Amygdala (tissue), 56 donors: ENCODE measurements at regions not wholly inside any gene's neighbourhood (a gene's known extent, or its start where the extent isn't known, plus 50 kb on each side); places are given as distances from the start of the nearest gene placed in this dataset.

Source experiments
- DNase-seq, 56 donors: peaks; one replicate each; lab custom pipeline; 2025; lab: John Stamatoyannopoulos, UW

DNA sequence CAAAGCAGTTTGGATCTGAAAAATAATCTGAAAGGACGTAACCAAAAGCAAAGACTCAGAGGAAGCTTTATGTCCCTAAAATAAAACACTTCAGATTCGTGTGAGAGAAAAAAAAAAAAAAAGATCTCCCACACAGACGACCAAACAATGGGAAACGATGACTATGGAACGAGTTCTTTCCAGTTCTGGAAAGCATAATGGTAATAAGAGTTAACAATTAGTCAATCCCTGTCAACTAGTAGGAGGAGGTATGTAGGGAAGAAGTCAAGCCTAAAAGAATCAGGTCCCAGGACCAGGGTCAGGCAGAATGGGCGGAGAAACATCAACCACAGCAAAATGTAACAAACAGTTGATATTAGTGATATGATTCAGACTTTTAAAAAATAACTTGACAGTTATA is 170.3 kb upstream of the SETBP1 start:
- DNase-seq: no peak

DNA sequence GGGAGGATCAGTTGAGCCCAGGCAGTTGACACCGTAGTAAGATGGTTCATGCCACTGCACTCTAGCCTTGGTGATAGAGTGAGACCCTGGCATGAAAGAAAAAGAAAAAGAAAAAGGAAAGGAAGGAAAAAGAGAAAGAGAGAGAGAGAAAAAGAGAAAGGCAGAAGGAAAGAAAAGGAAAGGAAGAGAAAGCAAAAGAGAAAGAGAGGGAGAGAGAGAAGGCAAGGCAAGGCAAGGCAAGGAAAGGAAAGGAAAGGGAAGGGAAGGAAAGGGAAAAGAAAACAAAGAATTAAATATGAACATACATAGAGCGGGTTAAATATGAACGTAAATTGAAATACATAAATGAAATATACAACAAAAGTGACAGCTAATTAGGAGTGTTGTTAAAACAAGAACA is 167.5 kb upstream of the SETBP1 start:
- no peak for DNase-seq

DNA sequence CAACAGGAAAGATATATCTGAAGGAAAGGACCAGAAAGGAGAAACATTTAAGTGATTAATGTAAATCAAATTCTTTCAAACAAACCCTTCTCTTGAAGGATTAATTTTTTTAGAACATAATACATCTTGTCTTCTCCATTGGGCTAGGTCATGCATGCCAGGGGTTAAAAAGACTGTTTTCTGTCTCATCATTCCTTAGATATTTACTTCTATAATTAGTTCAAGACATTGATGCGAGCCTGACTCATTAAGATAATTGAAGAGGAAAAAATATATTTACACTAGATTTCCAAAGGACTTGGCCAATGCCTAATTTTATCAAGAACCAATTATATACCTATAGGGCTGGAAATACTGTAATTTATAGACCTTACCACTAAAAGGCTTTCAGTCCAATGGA is 166.6 kb upstream of the SETBP1 start:
- DNase-seq: no peak

DNA sequence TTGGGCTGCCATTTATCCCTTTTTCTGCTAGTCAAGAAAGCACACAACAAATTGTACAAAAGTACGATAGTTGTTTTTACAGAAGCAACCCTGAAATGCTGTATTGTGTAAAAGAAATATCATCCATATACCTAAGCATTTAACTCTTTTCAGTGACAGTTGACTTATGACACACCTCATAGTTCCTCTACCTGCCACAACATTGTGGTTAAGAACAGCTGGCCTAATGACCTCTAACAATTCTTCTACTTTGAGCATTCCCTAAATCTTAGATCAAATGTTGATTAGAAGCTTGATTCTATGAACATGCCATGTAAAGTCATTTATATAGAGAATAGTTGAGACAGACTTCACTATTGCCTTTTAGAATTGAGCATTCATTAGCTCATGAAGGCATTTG is 165.9 kb upstream of the SETBP1 start:
- DNase-seq: no peak

DNA sequence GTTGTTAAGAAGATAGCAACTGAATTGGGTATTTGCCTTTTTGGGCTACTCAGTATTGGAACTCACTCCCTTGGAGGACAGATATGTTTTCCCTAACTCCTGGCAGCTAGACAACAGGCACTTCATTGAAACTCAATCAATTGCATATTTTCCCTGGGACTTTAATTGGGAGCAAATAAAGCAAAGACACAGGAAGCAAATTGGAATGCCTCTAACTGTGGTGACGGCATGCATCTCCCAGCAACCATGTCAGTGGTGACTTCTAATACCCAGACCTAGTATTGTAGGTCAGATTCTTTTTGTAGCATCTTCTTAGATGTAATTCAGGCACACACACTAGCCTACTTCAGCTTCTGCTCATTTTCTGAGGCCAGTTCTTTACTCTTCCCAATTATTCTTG is 164.2 kb upstream of the SETBP1 start:
- DNase-seq: peak in 2 of 56 donors; percentile 3 to 14

DNA sequence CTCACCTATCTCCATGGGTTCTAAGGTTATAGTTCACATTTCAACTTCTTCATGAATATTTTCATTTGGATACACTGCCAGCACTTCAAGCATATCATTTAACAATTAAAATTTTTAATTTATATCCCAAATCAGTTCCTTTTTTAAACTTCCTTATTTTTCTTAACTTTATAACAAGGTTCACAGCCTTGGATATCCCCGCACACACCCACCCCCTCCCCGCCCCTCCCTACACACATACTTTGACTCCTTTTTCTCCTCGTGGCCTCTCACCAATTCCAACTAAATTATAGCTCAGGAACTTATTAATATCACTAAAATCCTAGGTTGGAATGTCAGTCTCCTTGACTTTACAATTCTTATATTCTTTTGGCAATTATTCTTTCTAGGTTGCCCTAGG is 163.6 kb upstream of the SETBP1 start:
- no peak for DNase-seq

DNA sequence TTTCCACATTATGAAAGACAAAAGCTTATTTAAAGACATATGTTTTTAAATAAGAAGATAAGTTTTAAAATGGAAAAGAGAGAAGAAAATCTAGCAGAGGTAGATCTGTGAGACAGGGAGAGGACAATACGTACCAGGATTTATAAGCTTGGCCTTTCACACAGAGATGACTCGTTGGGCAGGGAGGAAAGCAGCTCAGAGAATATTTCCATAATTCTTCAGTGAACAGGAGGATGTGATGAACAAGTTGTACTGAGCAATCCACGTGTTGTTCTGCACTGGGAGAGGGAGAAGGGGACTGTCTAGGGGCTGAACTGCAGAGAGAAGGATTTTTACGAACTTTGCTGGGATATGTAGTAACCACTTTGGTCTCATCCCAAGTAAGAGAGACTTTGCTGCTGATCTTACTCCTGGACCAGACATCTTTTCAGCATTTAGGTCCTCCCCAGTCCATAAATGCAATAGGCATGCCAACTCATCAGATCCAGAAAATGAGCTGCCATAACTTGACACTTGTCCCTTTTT is 162.5 kb upstream of the SETBP1 start:
- DNase-seq: no peak

DNA sequence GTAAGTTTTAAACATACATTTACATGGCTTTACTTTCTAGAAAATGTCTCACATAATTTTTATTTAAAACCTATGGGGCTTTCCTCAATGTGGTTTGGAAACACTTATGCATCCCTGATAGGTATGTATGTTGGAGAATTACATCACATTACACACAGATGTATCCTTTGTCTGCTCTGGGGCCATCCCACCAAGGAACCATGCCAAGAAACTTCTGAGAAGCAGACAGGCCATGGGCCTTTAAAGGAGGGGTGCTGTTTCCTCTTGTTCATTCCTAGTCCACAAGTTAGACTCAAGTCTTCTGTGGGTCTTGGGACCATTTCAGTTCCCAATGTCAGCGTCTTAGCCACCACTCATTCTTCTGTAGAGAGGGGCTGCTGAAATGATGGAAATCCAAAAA is 162.0 kb upstream of the SETBP1 start:
- DNase-seq: no peak

DNA sequence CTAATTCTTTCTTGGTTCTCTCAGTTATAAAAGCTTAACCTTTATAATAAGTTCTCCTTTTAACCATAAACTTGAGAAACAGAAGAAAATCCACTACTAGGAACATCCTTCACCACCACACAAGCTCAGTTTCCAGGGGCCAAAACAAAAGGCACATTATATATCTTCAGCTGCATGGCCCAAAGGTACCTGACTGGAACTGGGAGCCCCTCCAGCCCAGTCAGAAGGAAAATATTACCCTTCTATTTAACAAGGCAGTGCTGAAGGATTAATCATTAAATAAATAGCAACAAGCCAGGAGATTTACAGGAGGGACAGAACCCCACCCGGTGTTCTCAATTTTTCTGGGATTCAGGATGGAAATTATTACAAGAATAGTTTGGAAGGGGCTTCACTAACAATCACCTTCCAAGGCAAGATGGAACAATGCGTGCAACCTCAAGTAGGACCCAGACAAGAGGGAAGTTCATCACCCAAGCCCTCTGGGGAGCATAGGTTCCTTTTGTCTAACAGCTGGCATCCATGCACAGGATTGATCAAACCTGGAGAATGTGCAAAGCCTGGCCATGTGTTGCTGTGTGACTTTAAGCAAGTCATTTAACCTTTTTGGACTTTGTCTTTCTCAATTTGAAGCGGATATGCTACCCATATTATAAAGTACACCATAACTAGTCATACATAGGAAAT is 159.6 kb upstream of the SETBP1 start:
- DNase-seq: no peak

DNA sequence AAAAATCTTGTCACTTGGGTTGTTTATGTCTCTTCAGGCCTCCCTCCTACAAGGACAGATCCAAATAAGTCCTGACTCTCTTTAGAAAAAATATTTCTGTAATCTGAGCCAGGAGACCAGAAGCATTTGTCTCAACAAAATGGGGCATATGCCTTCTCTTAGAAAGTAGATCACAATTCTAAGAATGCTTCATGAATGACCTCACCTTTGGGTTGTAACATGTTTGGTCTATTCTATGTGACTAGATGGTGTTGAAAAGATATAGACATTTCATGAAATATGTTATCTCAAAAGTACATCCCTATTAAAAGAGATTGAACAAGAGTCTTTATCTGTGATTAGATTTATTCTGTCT is 159.0 kb upstream of the SETBP1 start:
- DNase-seq: no peak

DNA sequence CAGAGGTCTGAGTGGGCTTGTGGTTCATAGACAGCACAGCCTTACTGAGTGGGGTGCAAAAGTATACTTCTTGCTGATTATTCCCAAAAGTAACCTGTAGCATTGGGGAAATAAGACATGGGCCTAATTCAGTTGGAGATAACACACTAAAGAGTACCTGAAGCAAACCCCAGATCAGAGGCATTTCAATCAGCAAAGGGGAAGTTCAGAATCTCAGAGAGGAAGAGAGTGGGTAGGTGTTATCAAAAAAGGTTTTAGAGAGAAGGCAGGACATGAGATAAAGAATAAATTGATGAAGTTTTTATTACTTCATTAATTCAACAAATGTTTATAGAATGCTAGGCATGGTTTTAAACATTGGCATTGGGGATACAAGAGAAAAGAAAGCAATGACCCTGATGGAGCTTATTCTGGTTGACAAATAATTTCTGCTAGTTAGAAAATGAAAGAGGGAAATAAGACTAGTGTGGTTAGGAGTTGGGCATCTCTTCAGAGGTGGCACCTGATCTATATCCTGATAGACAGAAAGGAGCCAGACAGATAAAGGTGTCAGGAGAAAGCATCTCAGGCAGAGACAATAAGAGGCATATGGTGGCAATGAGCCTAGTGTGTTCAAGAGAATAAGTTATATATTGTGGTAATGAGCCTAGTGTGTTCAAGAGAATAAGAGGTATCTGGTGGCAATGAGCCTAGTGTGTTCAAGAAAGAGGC is 153.8 kb upstream of the SETBP1 start:
- no peak for DNase-seq

DNA sequence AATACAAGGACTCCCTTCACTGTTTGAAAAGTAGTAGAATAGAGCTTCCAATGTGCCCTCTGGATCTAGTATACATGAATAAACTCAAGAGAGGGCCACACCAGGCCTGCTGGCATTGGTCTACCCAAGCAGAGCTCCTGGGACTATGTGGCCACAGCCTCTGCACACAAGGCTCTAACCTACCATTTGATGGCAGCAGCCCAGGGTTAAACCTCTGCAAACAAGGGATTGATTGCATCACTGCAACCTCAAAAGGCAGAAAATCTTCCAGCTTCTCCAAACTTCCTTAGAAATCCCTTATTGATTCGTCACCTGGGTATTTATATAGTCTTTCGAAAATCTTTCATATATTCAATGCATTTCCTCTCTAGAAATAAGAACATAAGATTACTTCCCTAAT is 147.6 kb upstream of the SETBP1 start:
- no peak for DNase-seq

DNA sequence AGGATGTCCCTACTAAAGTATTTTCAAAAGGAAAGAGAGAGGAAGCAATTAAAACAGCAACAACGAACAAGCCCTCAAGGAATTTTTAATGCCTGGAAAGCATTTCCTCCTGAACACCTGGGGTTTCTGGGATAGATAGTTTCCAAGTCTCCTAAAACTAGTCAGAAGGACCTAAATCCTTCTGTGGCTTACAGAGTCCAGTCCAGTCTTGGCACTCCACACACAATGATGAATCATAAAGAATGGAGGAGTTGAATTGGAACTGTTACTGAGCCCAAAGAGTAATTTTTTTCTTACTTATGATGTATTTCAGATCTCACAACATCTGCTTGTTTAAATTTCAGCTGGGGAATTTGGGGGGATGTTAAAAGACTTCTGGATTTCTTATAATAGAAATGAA is 144.6 kb upstream of the SETBP1 start:
- DNase-seq: no peak

DNA sequence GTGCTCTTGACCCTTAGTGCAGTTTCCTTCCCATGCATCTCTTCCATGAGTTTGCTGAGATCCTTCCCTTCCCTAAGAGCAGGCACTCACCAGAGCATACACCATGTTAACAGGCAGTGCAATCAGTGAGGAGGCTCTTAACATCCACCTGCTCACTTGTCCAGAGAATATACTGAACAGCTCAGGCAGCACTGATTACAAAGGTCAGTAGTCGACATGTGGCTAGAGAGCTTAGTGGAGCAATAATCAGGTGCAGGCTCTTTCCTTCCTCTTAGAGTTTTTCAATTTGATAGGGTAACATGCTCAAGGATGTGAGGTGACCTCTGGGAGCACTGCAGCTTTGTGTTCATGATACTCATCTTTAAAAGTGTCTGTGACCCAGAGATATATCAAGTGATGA is 144.1 kb upstream of the SETBP1 start:
- DNase-seq: no peak

DNA sequence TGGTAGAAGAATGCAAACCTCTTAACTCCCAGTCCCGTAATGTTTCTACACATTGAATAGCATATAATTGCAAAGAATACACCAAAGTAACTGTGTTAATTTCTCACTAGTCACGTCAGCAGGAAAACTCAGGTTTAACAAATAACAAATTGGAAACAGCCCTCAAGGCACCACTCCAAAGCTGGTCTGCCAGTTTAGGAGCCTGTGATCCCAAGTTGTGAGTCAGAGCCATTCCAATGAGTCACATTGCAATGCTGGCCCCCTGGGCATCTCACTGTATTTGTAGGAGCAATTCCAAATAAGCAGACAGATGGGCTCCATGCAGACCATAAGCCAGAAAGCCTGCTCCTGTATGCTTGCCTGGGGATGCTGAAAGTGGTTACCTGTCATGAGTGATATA is 143.2 kb upstream of the SETBP1 start:
- no peak for DNase-seq

DNA sequence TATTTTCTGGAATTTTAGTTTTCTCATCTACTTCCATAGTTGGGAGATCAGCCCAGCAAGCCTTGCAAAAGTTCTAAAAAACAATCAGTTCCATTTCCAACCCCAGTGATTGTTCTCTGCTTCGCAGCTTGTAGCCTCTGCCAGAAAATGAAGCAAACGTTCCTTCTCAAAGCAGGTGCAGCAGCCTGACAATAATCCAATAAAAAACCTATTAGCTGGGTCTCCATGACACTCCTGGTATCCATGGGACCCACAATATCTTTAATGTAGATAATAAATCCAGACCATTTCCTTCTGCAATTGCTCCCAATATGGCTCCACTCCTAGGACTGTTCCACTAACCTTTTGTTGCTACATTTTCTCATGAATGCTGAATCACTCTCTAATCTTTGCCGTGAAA is 140.8 kb upstream of the SETBP1 start:
- no peak for DNase-seq

DNA sequence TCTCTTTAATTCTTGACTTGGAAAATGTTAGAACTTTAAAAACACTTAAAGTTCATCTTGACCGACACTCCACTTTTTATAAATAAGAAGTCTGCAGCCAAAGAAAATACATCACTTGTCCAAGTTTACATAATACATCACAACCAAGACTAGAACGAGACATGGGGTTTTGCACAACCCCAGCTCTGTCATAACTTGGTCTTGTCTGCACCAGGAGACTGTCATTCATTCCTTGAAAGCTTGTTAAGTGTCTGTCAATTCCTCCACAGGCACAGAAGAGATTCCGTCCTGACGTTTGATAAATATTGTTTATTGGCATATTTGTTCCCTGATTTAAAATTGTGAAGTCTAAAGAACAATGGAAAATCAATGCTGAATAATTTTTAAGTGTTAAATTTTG is 139.5 kb upstream of the SETBP1 start:
- no peak for DNase-seq

DNA sequence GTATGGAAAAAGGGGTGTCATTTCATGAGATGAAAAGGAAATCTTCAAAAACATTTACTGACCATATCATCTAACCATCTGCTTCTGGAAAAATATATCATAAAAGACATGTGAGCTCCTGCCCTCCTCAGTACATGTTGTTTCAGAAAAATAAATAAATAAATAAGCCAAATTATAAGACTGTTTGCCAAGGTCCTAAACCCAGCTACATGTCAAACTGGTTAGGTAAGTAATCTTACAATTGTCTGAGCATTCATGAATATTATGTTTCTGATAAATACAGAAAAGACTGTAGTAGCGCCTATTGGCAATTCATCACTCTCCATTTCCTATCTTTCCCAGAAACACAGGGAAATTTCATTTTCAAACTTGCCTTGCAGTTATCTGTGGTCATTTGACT is 138.9 kb upstream of the SETBP1 start:
- no peak for DNase-seq

DNA sequence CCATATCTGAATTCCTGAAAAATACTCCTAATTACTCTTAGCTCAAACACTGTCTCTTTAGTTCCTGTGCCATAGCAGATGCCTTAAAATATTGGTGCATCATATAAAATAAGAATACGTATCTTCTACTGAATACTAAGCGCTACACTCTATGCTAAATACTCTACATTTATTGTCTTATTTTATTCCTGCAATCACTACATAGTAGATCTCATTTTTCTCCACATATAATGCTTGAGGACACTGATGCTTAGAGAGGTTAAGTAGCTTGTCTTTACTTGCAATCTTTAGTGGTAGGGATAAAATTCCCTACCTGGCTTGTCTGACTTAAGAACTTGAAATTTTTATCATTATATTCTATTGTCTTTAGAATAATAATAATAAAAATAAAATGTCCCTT is 137.3 kb upstream of the SETBP1 start:
- DNase-seq: no peak

DNA sequence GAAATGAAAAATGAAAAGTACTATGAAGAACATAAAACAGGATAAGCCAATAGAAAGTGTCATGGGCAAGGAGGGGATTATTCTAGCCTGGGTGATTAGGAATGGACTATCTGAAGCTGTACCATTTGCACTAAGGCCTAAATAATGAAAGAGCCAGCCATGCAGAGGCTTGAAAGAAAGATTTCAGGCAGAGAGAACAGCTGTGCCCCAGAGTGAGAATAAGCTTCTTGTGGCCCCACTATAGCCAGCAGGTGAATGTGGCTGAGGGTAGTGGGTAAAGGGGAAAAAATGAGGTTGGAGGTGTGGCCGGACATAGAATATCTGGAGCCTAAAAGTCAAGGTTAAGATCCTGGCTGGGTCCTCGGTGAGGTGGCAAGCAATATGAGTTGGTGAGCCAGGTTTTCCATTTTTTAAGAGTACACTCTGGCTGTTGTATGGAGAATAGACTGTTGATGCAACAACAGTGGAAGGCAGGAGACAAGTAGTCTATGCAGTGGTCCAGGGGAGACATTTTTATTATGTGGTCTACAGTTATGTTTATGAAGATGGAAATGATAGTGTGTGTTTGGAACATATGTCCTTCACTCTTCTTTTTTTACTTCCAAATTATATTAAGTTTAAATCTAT is 135.2 kb upstream of the SETBP1 start:
- no peak for DNase-seq

DNA sequence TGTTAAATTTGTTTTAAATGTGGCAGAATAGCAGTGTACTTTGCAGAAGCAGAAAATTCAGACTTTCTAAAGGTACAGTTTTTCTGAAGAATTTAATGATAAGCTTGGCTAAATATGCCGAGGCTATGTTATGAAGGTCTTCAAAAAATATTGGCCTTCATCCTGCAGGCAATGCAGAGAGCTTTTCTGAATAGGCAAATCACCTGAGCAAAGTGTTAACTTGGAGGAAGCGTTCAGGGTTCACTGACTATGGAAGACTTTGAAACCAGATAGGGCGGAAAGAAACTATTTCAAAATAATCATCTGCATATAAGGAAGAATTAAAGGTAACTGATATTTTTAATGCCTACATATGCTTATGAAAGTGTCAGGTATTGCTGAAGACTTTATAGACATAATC is 133.7 kb upstream of the SETBP1 start:
- DNase-seq: no peak
